OCI-LY7 (cell line): ENCODE measurements at regions not wholly inside any gene's neighbourhood (a gene's known extent, or its start where the extent isn't known, plus 50 kb on each side); places are given as distances from the start of the nearest gene placed in this dataset.

Experiments used
- EZH2phosphoT487 ChIP-seq: fragments of 200-600 bp; sonication (generic); IDR thresholded peaks from 2 replicates; pipeline ENCODE4 v1.6.1; 2018; ENCODE audit warnings: low read depth, borderline replicate concordance, mild to moderate bottlenecking, mixed run types, antibody characterized with exemption, low read length, moderate library complexity, mixed read lengths
- TF ChIP-seq, protein P1 (sequence below): fragments of 200-600 bp; sonication (generic); conservative IDR thresholded peaks from 2 replicates; pipeline ENCODE4 v1.5.1; 2014; ENCODE audit warnings: mild to moderate bottlenecking, antibody characterized with exemption, low read length, moderate library complexity, mixed read lengths

GRCh38 chr12:111275308-111275707 lies 93.6 kb downstream of the PHETA1 start:
- no peak for TF ChIP-seq EZH2phosphoT487
- TF ChIP-seq, protein P1, sequence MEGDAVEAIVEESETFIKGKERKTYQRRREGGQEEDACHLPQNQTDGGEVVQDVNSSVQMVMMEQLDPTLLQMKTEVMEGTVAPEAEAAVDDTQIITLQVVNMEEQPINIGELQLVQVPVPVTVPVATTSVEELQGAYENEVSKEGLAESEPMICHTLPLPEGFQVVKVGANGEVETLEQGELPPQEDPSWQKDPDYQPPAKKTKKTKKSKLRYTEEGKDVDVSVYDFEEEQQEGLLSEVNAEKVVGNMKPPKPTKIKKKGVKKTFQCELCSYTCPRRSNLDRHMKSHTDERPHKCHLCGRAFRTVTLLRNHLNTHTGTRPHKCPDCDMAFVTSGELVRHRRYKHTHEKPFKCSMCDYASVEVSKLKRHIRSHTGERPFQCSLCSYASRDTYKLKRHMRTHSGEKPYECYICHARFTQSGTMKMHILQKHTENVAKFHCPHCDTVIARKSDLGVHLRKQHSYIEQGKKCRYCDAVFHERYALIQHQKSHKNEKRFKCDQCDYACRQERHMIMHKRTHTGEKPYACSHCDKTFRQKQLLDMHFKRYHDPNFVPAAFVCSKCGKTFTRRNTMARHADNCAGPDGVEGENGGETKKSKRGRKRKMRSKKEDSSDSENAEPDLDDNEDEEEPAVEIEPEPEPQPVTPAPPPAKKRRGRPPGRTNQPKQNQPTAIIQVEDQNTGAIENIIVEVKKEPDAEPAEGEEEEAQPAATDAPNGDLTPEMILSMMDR: no peak
